ENCODE measurements at regions not wholly inside any gene's neighbourhood (a gene's known extent, or its start where the extent isn't known, plus 50 kb on each side); places are given as distances from the start of the nearest gene placed in this dataset.
"Not testable (repeated sequence)": the region's sequence is repeated elsewhere in the genome, so short reads cannot be mapped to it uniquely, and the experiment has no call there.

DNA sequence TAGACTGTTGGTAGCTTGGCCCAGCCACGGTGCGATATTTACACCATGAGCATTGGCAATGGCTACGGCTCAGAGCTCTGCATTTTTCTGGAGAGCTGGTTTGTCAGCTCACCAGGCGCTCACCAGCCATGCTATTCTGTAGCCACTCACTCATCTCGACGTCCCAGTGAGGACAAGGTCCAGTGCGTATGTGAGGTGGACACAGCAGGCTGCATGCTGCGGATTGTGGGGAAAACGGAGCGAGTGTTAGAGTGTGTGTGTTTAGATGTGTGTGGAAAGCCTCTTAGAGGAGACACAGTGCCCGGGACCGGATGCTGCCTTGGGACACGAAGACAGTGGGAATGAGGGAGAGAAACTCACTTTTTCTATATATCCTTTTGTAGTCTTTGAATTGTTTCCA, 103.7 kb downstream of the PLXNA1 start:
- H3K36me3 Mint-ChIP-seq, H3K9me3 Mint-ChIP-seq, H3K4me3 Mint-ChIP-seq, H3K27ac Mint-ChIP-seq, ATAC-seq, H3K4me1 Mint-ChIP-seq: not testable (repeated sequence)
- peaks cover 55% of the 10 kb centered on the region for H3K27me3 Mint-ChIP-seq

DNA sequence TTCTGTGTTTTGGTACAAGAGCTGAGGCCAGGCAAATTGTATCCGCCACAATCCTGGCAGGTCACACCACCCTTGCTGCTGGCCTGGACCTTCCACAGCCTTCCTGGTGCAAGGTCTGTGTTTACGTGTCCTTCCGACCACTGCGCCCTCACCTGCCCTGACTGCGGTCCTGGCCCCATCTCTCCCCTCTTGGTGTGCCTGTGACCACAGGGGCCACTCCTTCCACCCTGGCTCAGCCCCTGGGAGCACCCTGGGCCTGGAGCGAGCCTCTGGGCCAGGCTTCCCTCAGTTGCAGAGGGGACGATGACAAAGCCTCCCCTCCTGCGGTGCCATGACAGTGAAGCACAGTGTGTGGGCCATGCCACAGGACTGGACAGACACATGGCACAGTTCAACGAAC, 104.5 kb downstream of the PLXNA1 start:
- Mint-ChIP-seq H3K4me1 (no peaks in the 10 kb centered on the region), H3K4me3 (no peak overlapping the region), H3K9me3 (peaks cover 2% of the 10 kb centered on the region), H3K36me3 (no peaks in the 10 kb centered on the region), H3K27ac (no peak overlapping the region), H3K27me3 (peaks cover 60% of the 10 kb centered on the region)
- no peak for ATAC-seq

DNA sequence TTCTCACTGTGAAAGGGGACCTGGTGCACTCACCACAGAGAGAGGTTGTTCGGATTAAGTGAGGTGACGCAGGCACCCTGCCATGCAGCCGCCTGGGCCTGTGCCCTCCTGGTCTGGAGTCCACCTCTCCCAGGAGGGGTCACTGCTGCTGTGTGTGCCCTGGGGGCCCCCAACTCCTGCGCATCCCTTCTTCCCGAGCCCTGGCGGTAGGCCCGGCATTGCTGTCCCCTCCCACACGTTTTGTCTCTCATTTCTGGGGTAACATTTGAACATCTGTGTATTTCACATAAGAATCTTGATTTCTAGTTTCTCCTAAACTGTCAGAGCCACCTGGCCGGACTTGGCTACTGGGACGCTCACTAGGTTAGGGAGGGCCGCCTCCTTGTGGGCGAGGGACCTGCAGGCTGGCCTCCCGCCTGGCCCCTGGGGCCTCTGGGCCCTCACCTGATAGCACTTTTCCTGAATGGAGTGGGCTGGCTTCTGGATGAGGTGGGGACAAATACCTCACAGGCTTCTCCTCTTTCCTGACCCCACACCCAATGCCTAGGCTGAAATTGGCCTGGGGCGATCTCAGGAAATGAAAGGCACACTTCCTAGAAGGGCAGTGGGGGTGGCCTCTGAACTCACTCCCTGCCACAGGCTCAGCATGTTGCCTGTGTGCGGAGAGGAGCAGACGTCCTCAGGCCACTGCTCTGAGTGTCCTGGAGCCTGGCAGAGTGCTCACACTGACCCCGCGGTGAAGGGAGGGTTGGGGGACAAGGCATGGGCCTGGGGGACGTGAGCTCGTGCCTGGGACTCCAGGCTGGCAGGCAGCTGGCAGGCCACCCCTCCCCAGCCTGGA, 104.2 kb upstream of the PRR23E start:
- peaks cover 68% of the 10 kb centered on the region for H3K27me3 Mint-ChIP-seq
- no peak overlapping the region for H3K4me3 Mint-ChIP-seq
- H3K36me3 Mint-ChIP-seq = no peaks in the 10 kb centered on the region
- H3K27ac Mint-ChIP-seq = no peak overlapping the region
- no peaks in the 10 kb centered on the region for H3K4me1 Mint-ChIP-seq
- no peak for ATAC-seq
- peaks cover 2% of the 10 kb centered on the region for H3K9me3 Mint-ChIP-seq

DNA sequence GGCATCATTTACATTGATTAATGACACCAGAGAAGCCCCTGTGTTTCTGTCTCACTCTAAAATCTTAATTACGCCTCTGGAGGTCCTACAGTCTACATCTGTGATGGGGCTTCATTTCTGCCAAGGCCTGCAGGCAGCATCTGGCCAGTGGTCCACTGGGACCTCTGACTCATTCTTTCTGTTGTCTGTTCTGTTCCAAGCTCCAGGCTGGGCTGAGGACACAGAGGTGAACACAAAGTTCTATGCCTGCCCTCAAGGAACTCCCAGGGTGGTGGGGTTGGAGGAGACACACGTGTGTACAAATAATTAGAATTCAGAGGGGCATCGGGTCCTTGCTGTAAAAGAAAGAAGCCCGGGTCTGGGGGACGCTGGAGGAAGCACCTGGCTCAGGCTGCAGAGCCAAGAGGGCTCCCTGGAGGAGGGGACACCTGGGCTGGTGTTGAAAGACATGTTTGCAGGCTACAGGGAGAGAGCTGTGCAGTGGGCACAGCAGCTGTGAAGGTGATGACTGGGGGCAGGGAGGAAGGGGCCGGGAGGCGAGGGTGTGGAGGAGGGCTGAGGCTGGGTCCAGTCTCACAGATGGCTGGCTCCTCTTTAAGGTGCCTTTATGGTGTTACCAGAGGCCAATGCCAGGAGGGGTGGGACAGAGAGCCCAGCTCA, 103.3 kb upstream of the PRR23E start:
- Mint-ChIP-seq H3K9me3 (peaks cover 2% of the 10 kb centered on the region), H3K36me3 (no peaks in the 10 kb centered on the region), H3K4me3 (no peak overlapping the region), H3K4me1 (no peaks in the 10 kb centered on the region), H3K27ac (no peak overlapping the region), H3K27me3 (peaks cover 63% of the 10 kb centered on the region)
- no peak for ATAC-seq

DNA sequence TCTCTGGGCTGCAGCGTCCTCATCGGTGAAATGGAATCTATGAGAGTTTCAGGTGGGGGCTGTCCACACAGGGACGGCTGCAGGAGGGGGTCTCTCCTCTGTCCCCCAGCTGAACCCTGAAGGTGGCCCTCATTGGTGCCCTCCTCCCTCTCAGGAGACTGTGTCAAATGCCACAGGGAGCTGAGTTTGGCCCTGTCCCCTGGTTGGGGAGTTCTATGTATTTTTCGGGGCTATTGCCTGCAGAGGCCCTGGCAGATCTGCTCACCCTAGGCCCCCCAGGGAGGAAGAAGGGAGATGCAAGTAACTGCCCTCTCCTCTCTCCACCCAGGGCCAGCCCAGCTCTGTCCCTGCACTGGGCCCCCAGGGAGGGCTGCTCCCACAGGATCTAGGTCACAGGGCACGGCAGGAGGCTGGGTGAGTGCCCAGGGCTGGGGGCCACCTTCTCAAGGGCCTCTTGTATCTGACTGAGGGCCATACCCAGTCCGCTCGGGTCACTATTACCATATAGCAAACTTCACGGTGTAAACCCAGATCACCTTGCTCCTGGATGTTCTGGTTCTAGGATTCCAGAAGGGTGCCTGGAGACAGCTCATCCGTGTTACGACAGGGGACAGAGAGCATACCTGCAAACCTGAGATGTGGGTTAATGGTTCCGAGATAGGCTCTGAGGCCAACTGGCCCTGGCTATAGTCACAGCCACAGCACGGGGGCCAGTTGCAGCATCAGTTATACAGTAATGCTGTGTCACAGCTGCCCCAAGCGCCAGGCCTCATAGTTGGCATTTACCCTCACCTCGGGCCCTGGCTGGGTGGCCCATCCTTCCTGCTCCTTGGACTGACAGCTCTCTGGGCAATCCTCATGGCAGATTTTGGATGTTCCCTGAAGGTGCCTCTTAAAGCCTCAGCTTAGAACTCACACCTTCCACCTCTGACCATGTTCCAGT, 102.4 kb upstream of the PRR23E start:
- Mint-ChIP-seq H3K9me3 (peaks cover 7% of the 10 kb centered on the region), H3K4me1 (no peaks in the 10 kb centered on the region), H3K4me3 (no peak overlapping the region), H3K27ac (no peak overlapping the region), H3K36me3 (no peaks in the 10 kb centered on the region), H3K27me3 (peaks cover 60% of the 10 kb centered on the region)
- ATAC-seq = no peak

DNA sequence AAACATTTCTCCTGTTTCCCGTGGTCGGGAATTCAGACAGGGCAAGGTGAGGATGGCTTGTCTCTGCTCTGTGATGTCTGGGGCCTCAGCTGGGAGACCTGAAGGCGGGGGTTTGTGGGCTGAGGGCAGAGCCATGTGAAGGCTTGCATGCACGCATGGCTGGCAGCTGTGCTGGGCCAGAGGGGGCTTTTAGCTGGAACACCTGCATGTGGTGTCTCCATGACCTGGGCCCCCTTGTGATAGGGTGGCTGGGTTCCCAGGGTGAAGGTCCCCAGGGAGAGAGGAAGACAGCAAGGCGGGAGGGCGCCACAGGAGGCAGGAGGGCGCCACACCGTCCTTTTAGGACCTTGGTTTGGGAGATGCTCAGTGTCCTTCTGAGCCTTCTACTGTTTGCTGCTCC, 101.6 kb upstream of the PRR23E start:
- Mint-ChIP-seq H3K4me3 (no peak overlapping the region), H3K9me3 (peaks cover 11% of the 10 kb centered on the region), H3K27me3 (peaks cover 60% of the 10 kb centered on the region), H3K27ac (no peak overlapping the region), H3K4me1 (no peaks in the 10 kb centered on the region), H3K36me3 (no peaks in the 10 kb centered on the region)
- ATAC-seq = no peak

DNA sequence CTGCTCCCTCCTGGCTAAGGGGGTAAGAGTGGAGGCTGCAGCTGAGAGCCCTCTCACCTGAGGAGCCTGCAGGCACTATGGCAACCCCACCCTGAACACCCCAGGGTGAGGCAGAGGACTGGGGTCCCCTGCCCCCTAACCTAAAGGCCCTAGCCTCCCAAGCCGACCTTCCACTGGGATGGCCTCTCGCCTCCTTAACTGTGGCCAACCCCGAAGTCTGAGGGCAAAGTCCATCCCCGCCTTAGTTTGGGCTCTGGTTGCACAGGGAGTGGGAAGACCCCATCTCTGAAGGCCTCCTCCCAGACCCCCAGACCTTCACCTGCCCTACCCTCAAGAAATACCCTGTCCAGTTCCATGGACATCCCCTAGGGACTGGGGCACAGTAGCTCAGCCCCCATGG, 100.6 kb upstream of the PRR23E start:
- H3K9me3 Mint-ChIP-seq = peaks cover 11% of the 10 kb centered on the region
- H3K27ac Mint-ChIP-seq = no peak overlapping the region
- H3K4me1 Mint-ChIP-seq = no peaks in the 10 kb centered on the region
- ATAC-seq = no peak
- peaks cover 58% of the 10 kb centered on the region for H3K27me3 Mint-ChIP-seq
- no peaks in the 10 kb centered on the region for H3K36me3 Mint-ChIP-seq
- no peak overlapping the region for H3K4me3 Mint-ChIP-seq

DNA sequence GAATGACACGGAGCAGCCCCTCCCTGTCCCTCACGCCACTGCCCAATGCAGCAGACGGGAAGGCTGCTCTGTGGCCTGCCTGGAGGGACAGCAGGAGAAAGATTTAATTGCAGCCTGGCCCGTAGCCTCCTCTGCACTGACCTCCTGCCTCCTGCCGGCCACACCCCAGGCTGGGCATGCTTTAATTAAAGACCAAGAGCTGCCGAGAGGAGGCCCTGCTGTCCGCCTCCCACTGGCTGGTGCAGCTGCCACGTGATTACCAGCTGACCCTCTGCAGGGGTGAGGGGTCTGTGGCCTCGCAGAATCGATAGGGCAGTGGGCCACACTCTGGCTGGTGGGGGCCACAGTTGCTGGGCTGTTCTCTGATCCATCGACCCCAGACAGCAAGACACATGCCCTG, 100.2 kb upstream of the PRR23E start:
- ATAC-seq = no peak
- Mint-ChIP-seq H3K27ac (no peak overlapping the region), H3K4me1 (no peaks in the 10 kb centered on the region), H3K4me3 (no peak overlapping the region), H3K36me3 (no peaks in the 10 kb centered on the region), H3K9me3 (peaks cover 11% of the 10 kb centered on the region), H3K27me3 (peaks cover 54% of the 10 kb centered on the region)

DNA sequence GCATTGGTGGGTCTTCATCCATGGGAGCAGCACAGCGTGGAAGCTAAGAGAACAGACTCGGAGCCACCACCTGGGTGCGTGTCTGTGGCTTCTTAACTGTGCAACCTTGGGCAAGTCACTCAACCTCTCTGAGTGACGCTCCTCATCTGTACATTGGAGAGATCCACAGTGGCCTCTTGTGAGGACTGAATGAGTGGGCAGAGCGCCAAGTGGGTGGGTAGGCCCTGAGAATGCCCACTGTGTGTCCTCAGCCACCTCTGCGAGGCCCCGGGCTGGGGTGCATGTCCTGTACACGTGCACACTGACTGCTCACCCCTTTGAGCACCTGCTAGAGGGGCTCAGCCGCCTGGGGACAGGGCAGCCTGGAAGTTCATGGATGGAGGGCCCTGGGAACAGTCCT, 99.6 kb upstream of the PRR23E start:
- no peak overlapping the region for H3K4me3 Mint-ChIP-seq
- no peaks in the 10 kb centered on the region for H3K4me1 Mint-ChIP-seq
- no peaks in the 10 kb centered on the region for H3K36me3 Mint-ChIP-seq
- H3K9me3 Mint-ChIP-seq = peaks cover 11% of the 10 kb centered on the region
- H3K27me3 Mint-ChIP-seq = peaks cover 49% of the 10 kb centered on the region
- no peak for ATAC-seq
- no peak overlapping the region for H3K27ac Mint-ChIP-seq

DNA sequence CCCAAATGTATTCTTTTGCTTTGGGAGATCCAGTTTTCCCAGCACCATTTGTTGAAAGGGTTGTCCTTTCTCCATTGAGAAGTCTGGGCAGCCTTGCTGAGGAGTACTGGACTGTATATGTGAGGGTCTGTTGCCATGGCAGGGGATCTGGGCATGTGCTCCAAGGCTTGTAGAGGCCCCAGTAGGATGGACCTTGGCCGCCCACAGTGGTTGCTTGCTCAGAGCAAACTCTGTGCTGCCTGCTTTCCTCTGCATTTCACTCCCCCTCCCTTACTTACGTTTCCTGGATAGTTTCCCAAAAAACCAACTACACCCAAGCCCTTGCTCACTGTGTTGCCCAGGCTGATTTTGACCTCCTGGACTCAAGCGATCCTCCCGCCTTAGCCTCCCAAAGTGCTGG, 97.2 kb upstream of the PRR23E start:
- no peak overlapping the region for H3K27ac Mint-ChIP-seq
- H3K9me3 Mint-ChIP-seq = peaks cover 11% of the 10 kb centered on the region
- no peaks in the 10 kb centered on the region for H3K4me1 Mint-ChIP-seq
- no peaks in the 10 kb centered on the region for H3K36me3 Mint-ChIP-seq
- no peak for ATAC-seq
- H3K4me3 Mint-ChIP-seq = no peak overlapping the region
- peaks cover 31% of the 10 kb centered on the region for H3K27me3 Mint-ChIP-seq

DNA sequence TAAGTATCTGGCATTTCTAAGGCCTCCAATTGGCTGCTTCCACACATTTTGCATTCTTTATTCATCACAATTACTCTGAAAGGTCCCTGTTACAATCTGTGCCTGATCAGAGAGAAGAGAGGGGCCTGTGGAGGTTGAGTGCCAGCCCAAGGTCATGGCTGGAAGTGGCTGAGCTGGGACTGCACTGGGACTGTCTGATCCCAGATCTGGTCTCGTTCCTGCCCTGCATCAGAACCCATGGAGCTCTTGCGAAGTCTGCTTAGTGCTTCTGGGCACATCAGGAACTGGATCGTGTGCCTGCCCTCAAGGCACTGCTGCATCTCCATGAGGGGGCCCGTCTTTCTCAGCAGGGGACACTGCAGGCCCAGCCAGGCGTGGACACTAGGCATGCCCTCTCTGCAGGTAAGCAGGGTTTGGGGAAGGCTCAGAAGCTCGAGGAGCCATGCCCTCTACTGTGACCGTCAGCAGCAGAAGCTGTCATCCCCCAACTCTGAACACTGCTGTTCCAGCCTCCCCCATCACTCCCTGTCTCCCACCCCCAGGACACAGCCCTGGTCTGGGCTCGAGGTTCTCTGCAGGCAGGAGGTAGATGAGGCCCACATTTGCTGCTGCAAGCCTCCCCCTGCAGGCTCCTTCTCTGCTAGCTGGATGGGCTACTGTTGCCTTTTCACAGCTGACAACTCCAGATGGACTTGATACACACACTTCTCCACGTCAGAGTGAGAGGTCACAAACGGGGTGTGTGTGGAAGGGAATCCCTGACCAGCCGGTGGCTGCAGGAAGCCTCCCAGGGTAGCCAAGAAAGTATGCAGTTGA, 96.5 kb upstream of the PRR23E start:
- H3K4me1 Mint-ChIP-seq = no peaks in the 10 kb centered on the region
- no peak overlapping the region for H3K27ac Mint-ChIP-seq
- H3K4me3 Mint-ChIP-seq = no peak overlapping the region
- H3K36me3 Mint-ChIP-seq = no peaks in the 10 kb centered on the region
- no peak for ATAC-seq
- peaks cover 31% of the 10 kb centered on the region for H3K27me3 Mint-ChIP-seq
- H3K9me3 Mint-ChIP-seq = peaks cover 11% of the 10 kb centered on the region

DNA sequence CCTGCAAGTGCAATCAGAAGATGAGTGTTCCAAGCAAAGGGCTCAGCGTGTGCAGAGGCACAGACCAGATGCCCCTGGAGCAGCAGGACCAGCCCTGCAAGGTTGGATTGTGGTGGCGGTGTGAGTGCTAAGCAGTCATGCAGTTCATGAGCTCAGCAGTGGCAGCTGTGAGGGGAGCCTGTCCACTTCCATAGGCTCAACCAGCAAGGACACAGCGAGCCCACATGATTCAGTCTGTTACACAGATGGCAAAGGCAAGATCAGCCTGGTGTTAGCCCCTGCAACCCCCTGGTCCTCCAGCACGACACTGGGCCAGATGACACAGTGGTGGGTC, 95.9 kb upstream of the PRR23E start:
- Mint-ChIP-seq H3K27me3 (peaks cover 31% of the 10 kb centered on the region), H3K4me3 (no peak overlapping the region), H3K9me3 (peaks cover 9% of the 10 kb centered on the region), H3K36me3 (no peaks in the 10 kb centered on the region), H3K27ac (no peak overlapping the region), H3K4me1 (no peaks in the 10 kb centered on the region)
- no peak for ATAC-seq

DNA sequence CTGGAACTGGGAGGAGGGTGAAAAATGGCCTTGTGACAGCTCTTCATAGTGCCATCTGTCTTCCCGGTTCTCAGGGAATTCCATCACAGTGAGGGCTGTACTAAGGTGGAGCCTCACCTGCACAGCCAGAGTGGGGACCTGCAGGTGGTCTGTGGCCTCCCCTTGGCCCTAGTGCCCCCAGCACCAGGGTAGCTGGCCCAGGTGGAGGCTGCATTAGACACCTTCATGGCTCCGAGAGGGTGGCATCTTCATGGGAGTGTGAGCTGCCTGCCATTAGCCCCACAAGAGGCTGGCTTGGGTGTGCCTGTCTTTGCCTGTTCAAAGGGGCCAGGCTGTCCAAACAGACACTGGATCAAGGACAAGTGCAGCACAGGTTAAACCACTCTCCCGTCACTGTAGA, 95.5 kb upstream of the PRR23E start:
- H3K36me3 Mint-ChIP-seq = no peaks in the 10 kb centered on the region
- peaks cover 9% of the 10 kb centered on the region for H3K9me3 Mint-ChIP-seq
- no peak overlapping the region for H3K4me3 Mint-ChIP-seq
- H3K4me1 Mint-ChIP-seq = no peaks in the 10 kb centered on the region
- H3K27me3 Mint-ChIP-seq = peaks cover 27% of the 10 kb centered on the region
- no peak overlapping the region for H3K27ac Mint-ChIP-seq
- ATAC-seq = no peak

DNA sequence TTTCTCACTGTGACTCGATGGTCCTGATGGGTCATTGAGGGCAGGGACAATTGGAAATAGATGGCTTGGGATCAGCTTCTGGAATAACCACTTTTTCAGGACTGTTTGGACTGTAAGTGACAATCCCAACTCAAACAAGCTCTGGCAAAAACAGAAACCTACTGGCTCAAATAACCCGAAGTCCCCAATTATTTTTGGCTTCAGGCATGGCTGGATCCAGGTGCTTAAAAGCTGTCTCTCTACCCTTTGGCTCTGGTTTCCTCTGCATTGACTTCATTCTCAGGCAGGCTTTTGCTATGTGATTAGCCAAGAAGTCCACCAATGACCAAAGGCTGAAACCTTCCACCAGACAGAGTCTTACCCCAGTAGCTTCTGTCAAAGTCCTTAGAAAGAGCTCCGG, 92.9 kb upstream of the PRR23E start:
- Mint-ChIP-seq H3K4me3 (no peak overlapping the region), H3K36me3 (no peaks in the 10 kb centered on the region), H3K9me3 (peaks cover 9% of the 10 kb centered on the region), H3K4me1 (no peaks in the 10 kb centered on the region), H3K27me3 (peaks cover 19% of the 10 kb centered on the region), H3K27ac (no peak overlapping the region)
- ATAC-seq = no peak

Data from stimulated activated memory B cell treated with anti-CD40 and anti-IgM and Interleukin-4, amounts not matched to agents 10 μg/mL and 1 μg/mL and 100 μg/mL, for 72 hours (primary cell).